Activated T-cell treated with anti-CD3 and anti-CD28 coated beads, Interleukin-2, amount 50 U/mL, for 24 hours (primary cell): ENCODE measurements at regions not wholly inside any gene's neighbourhood (a gene's known extent, or its start where the extent isn't known, plus 50 kb on each side); places are given as distances from the start of the nearest gene placed in this dataset.

Experiments
- DNase-seq: peaks from one replicate; pipeline ENCODE4 v3.0.0-alpha.2; 2020
- H3K27ac Mint-ChIP-seq: 2 replicates; pipeline ENCODE4 v1.8.0; 2020; ENCODE audit warnings: mild to moderate bottlenecking, mixed read lengths
- H3K27me3 Mint-ChIP-seq: 2 replicates; pipeline ENCODE4 v1.8.0; 2020; ENCODE audit warnings: mixed read lengths
- H3K36me3 Mint-ChIP-seq: 2 replicates; pipeline ENCODE4 v1.8.0; 2020; ENCODE audit warnings: low read depth, mixed read lengths
- H3K4me1 Mint-ChIP-seq: 2 replicates; pipeline ENCODE4 v1.8.0; 2020; ENCODE audit warnings: low read depth, mixed read lengths
- H3K4me3 Mint-ChIP-seq: 2 replicates; pipeline ENCODE4 v1.8.0; 2020; ENCODE audit warnings: mild to moderate bottlenecking, moderate library complexity, mixed read lengths
- H3K9me3 Mint-ChIP-seq: 2 replicates; pipeline ENCODE4 v1.8.0; 2020; ENCODE audit warnings: mixed read lengths

GRCh38 chr5:4676934-4677333 lies 463.2 kb upstream of the ADAMTS16 start:
- H3K4me3 Mint-ChIP-seq = no peak overlapping the region
- no peak for DNase-seq
- H3K27ac Mint-ChIP-seq = no peak overlapping the region
- no peaks in the 10 kb centered on the region for H3K27me3 Mint-ChIP-seq
- no peaks in the 10 kb centered on the region for H3K4me1 Mint-ChIP-seq
- no peaks in the 10 kb centered on the region for H3K36me3 Mint-ChIP-seq
- peaks cover 22% of the 10 kb centered on the region for H3K9me3 Mint-ChIP-seq

- H3K4me3 Mint-ChIP-seq = no peak overlapping the region
- H3K4me1 Mint-ChIP-seq = no peaks in the 10 kb centered on the region
- no peak for DNase-seq
- no peaks in the 10 kb centered on the region for H3K27me3 Mint-ChIP-seq
- no peaks in the 10 kb centered on the region for H3K36me3 Mint-ChIP-seq
- no peak overlapping the region for H3K27ac Mint-ChIP-seq
- peaks cover 17% of the 10 kb centered on the region for H3K9me3 Mint-ChIP-seq
Measured at GRCh38 chr5:4684946-4685345, 455.2 kb upstream of the ADAMTS16 start.

GRCh38 chr5:4698596-4698995 lies 441.5 kb upstream of the ADAMTS16 start:
- no peaks in the 10 kb centered on the region for H3K27me3 Mint-ChIP-seq
- no peak overlapping the region for H3K4me3 Mint-ChIP-seq
- no peak for DNase-seq
- H3K36me3 Mint-ChIP-seq = no peaks in the 10 kb centered on the region
- no peak overlapping the region for H3K27ac Mint-ChIP-seq
- peaks cover 14% of the 10 kb centered on the region for H3K9me3 Mint-ChIP-seq
- H3K4me1 Mint-ChIP-seq = no peaks in the 10 kb centered on the region

- Mint-ChIP-seq H3K27ac (no peak overlapping the region), H3K4me1 (no peaks in the 10 kb centered on the region), H3K36me3 (no peaks in the 10 kb centered on the region), H3K9me3 (peaks cover 12% of the 10 kb centered on the region), H3K27me3 (no peaks in the 10 kb centered on the region), H3K4me3 (no peak overlapping the region)
- DNase-seq = no peak
Measured at GRCh38 chr5:4699592-4699991, 440.5 kb upstream of the ADAMTS16 start.

GRCh38 chr5:4700069-4700468 lies 440.1 kb upstream of the ADAMTS16 start:
- H3K36me3 Mint-ChIP-seq = no peaks in the 10 kb centered on the region
- no peak overlapping the region for H3K27ac Mint-ChIP-seq
- H3K4me3 Mint-ChIP-seq = no peak overlapping the region
- DNase-seq = no peak
- no peaks in the 10 kb centered on the region for H3K27me3 Mint-ChIP-seq
- H3K4me1 Mint-ChIP-seq = no peaks in the 10 kb centered on the region
- peaks cover 12% of the 10 kb centered on the region for H3K9me3 Mint-ChIP-seq

GRCh38 chr5:4700871-4701270 lies 439.3 kb upstream of the ADAMTS16 start:
- Mint-ChIP-seq H3K4me3 (no peak overlapping the region), H3K9me3 (peaks cover 8% of the 10 kb centered on the region), H3K27ac (no peak overlapping the region), H3K36me3 (no peaks in the 10 kb centered on the region), H3K4me1 (no peaks in the 10 kb centered on the region), H3K27me3 (no peaks in the 10 kb centered on the region)
- no peak for DNase-seq

- Mint-ChIP-seq H3K9me3 (peaks cover 11% of the 10 kb centered on the region), H3K4me1 (no peaks in the 10 kb centered on the region), H3K4me3 (no peak overlapping the region), H3K27me3 (no peaks in the 10 kb centered on the region), H3K36me3 (no peaks in the 10 kb centered on the region), H3K27ac (no peak overlapping the region)
- no peak for DNase-seq
Measured at GRCh38 chr5:4703931-4704458, 436.1 kb upstream of the ADAMTS16 start.

- H3K27me3 Mint-ChIP-seq = no peaks in the 10 kb centered on the region
- no peak for DNase-seq
- H3K4me3 Mint-ChIP-seq = no peak overlapping the region
- peaks cover 13% of the 10 kb centered on the region for H3K9me3 Mint-ChIP-seq
- H3K27ac Mint-ChIP-seq = no peak overlapping the region
- no peaks in the 10 kb centered on the region for H3K36me3 Mint-ChIP-seq
- H3K4me1 Mint-ChIP-seq = no peaks in the 10 kb centered on the region
Measured at GRCh38 chr5:4704951-4705350, 435.2 kb upstream of the ADAMTS16 start.

- no peak overlapping the region for H3K4me3 Mint-ChIP-seq
- H3K4me1 Mint-ChIP-seq = no peaks in the 10 kb centered on the region
- H3K27me3 Mint-ChIP-seq = no peaks in the 10 kb centered on the region
- peaks cover 31% of the 10 kb centered on the region for H3K9me3 Mint-ChIP-seq
- no peak for DNase-seq
- no peak overlapping the region for H3K27ac Mint-ChIP-seq
- H3K36me3 Mint-ChIP-seq = no peaks in the 10 kb centered on the region
Measured at GRCh38 chr5:4716781-4717180, 423.3 kb upstream of the ADAMTS16 start.

- no peaks in the 10 kb centered on the region for H3K36me3 Mint-ChIP-seq
- no peaks in the 10 kb centered on the region for H3K4me1 Mint-ChIP-seq
- H3K9me3 Mint-ChIP-seq = peaks cover 27% of the 10 kb centered on the region
- no peak for DNase-seq
- no peaks in the 10 kb centered on the region for H3K27me3 Mint-ChIP-seq
- H3K27ac Mint-ChIP-seq = no peak overlapping the region
- H3K4me3 Mint-ChIP-seq = no peak overlapping the region
Measured at GRCh38 chr5:4717446-4717845, 422.7 kb upstream of the ADAMTS16 start.

- no peaks in the 10 kb centered on the region for H3K36me3 Mint-ChIP-seq
- H3K27me3 Mint-ChIP-seq = no peaks in the 10 kb centered on the region
- no peak overlapping the region for H3K4me3 Mint-ChIP-seq
- no peak overlapping the region for H3K27ac Mint-ChIP-seq
- H3K4me1 Mint-ChIP-seq = no peaks in the 10 kb centered on the region
- H3K9me3 Mint-ChIP-seq = peaks cover 14% of the 10 kb centered on the region
- DNase-seq = no peak
Measured at GRCh38 chr5:4720831-4721230, 419.3 kb upstream of the ADAMTS16 start.

GRCh38 chr5:4722886-4723285 lies 417.2 kb upstream of the ADAMTS16 start:
- H3K27ac Mint-ChIP-seq = no peak overlapping the region
- peaks cover 9% of the 10 kb centered on the region for H3K9me3 Mint-ChIP-seq
- H3K4me1 Mint-ChIP-seq = no peaks in the 10 kb centered on the region
- H3K4me3 Mint-ChIP-seq = no peak overlapping the region
- DNase-seq = no peak
- no peaks in the 10 kb centered on the region for H3K27me3 Mint-ChIP-seq
- no peaks in the 10 kb centered on the region for H3K36me3 Mint-ChIP-seq

GRCh38 chr5:4725594-4725993 lies 414.5 kb upstream of the ADAMTS16 start:
- no peaks in the 10 kb centered on the region for H3K27me3 Mint-ChIP-seq
- no peaks in the 10 kb centered on the region for H3K36me3 Mint-ChIP-seq
- peaks cover 7% of the 10 kb centered on the region for H3K9me3 Mint-ChIP-seq
- no peak for DNase-seq
- H3K4me1 Mint-ChIP-seq = no peaks in the 10 kb centered on the region
- no peak overlapping the region for H3K4me3 Mint-ChIP-seq
- no peak overlapping the region for H3K27ac Mint-ChIP-seq

- no peak overlapping the region for H3K27ac Mint-ChIP-seq
- DNase-seq = no peak
- no peaks in the 10 kb centered on the region for H3K4me1 Mint-ChIP-seq
- no peaks in the 10 kb centered on the region for H3K27me3 Mint-ChIP-seq
- no peak overlapping the region for H3K4me3 Mint-ChIP-seq
- H3K9me3 Mint-ChIP-seq = peaks cover 10% of the 10 kb centered on the region
- H3K36me3 Mint-ChIP-seq = no peaks in the 10 kb centered on the region
Measured at GRCh38 chr5:4730279-4730678, 409.9 kb upstream of the ADAMTS16 start.

- no peaks in the 10 kb centered on the region for H3K27me3 Mint-ChIP-seq
- H3K36me3 Mint-ChIP-seq = no peaks in the 10 kb centered on the region
- no peak overlapping the region for H3K27ac Mint-ChIP-seq
- H3K9me3 Mint-ChIP-seq = peaks cover 10% of the 10 kb centered on the region
- H3K4me1 Mint-ChIP-seq = no peaks in the 10 kb centered on the region
- no peak for DNase-seq
- H3K4me3 Mint-ChIP-seq = no peak overlapping the region
Measured at GRCh38 chr5:4734348-4734747, 405.8 kb upstream of the ADAMTS16 start.

- H3K36me3 Mint-ChIP-seq = no peaks in the 10 kb centered on the region
- peaks cover 13% of the 10 kb centered on the region for H3K9me3 Mint-ChIP-seq
- no peak overlapping the region for H3K27ac Mint-ChIP-seq
- H3K4me3 Mint-ChIP-seq = no peak overlapping the region
- no peaks in the 10 kb centered on the region for H3K4me1 Mint-ChIP-seq
- no peak for DNase-seq
- H3K27me3 Mint-ChIP-seq = no peaks in the 10 kb centered on the region
Measured at GRCh38 chr5:4735261-4735660, 404.9 kb upstream of the ADAMTS16 start.
